Ureter (tissue), 1 donor: ENCODE measurements at regions not wholly inside any gene's neighbourhood (a gene's known extent, or its start where the extent isn't known, plus 50 kb on each side); places are given as distances from the start of the nearest gene placed in this dataset.

Source experiments
- DNase-seq: peaks from one replicate; pipeline ENCODE4 v3.0.0-alpha.2; 2020; ENCODE audit warnings: low spot score
- donor health status: DM: yes; HTN: yes; CAD: no.

- DNase-seq, result no peak
These were observed 152.2 kb downstream of the SIPA1L2 start for GRCh38 chr1:232477728-232478127.

DNA sequence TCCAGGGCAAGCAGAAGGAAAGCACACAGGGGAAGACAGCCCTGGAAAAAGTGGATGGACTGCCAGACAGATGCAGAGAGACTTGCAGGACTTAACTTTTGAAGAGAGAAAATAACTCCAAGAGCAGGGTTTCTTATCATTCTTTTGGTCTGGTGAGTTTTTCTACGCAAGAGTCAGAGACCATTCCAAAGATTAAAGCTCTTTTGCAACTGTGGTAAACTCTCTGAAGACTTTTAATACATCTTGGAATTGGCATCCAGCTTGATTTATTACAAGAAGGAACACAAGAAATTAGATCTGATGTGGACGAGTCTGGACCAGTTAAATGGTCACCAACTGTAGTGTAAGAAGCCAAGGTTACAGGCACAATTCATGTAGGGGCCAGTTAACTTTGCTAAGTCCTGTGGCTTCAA lies 153.4 kb downstream of the SIPA1L2 start:
- no peak for DNase-seq

- DNase-seq, result no peak
These were observed 155.1 kb downstream of the SIPA1L2 start for GRCh38 chr1:232474826-232475225.

- no peak for DNase-seq
These were observed 156.0 kb downstream of the SIPA1L2 start for GRCh38 chr1:232473900-232474299.

- no peak for DNase-seq
These were observed 156.6 kb downstream of the SIPA1L2 start for GRCh38 chr1:232473324-232473723.

GRCh38 chr1:232472485-232473041 lies 157.4 kb downstream of the SIPA1L2 start:
- DNase-seq, result no peak

- DNase-seq, result no peak
These were observed 158.7 kb downstream of the SIPA1L2 start for GRCh38 chr1:232471250-232471649.

GRCh38 chr1:232470711-232471110 lies 159.2 kb downstream of the SIPA1L2 start:
- no peak for DNase-seq

- no peak for DNase-seq
These were observed 161.7 kb downstream of the SIPA1L2 start for GRCh38 chr1:232468249-232468648.

- no peak for DNase-seq
These were observed 162.7 kb downstream of the SIPA1L2 start for GRCh38 chr1:232467073-232467760.

GRCh38 chr1:232464325-232464724 lies 165.6 kb downstream of the SIPA1L2 start:
- DNase-seq, result no peak

- DNase-seq, result no peak
These were observed 166.7 kb downstream of the SIPA1L2 start for GRCh38 chr1:232463225-232463624.

DNA sequence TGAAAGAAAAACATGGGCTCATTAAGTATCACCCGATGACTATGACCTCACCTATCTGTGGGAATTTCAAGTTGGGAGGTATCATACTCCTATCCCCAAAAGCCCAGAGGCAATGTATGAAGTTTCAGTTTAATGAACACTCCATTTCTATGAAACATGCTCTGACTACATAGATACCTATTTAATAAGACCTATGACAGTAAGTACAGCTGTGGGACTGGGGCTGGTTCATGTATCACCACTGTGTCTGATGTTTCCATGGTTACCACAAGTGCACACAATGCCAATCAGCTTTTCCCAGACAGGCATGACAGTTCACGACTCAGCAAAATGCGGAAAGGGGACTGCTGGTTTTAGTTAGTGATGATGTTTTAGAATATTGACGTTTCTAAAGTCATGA lies 167.7 kb downstream of the SIPA1L2 start:
- DNase-seq, result no peak

DNA sequence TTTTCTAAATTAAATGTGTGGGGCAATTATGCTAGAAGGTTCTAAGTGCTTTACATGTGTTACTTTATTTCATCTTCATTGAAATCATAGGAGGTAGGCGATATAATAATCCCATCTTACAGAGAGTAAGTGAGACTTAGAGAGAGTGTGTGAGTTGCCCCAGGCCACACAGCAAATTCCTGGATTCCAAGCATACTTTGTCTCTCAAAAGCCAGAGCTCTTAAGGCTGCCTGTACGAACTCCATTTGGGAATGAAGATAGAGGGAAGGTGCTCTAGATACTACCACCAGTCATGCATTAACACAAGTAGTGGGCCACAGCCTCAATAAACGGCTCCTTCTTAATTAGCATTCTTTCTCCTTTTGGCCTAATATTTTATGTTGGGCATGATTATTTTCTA lies 170.1 kb downstream of the SIPA1L2 start:
- DNase-seq, result no peak

DNA sequence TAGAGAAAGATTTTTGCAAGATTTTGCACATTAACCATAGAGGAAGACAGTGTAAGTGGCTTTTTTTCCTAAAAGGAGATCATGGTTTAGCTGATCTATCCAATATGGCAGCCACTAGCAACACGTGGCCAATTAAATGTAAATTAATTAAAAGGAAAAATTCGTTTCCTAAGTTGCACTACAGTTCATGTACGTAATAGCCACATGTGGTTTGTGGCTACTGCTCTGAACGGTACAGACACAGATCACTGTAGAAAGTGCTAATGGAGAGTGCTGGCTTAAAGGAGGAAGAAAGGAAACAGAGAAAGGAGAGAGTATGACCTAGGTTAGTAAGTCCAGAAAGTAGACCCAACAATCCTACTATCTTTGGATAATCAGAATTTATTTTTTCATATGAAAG lies 170.8 kb downstream of the SIPA1L2 start:
- DNase-seq, result no peak

DNA sequence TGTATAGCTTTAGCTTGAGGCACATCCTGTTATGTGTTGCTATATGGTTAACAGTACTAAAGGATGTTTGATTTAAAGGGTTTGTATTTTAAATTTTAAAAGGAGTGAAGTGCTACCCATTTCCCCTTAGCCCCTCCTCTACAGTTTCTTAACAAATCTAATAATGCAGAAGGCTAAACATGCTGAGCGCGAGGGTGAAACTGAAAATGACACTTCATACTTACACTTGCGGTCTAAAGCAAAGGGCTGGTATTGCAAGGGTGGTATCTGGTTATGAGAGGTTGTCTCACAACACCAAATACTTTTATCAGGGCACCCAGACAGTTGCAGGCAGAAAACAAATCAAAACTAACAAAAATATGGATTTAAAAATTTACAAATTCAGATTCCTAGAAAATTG lies 172.3 kb downstream of the SIPA1L2 start:
- DNase-seq, result no peak

GRCh38 chr1:232456714-232457113 lies 173.2 kb downstream of the SIPA1L2 start:
- no peak for DNase-seq

- DNase-seq, result no peak
These were observed 175.6 kb downstream of the SIPA1L2 start for GRCh38 chr1:232454227-232454886.

DNA sequence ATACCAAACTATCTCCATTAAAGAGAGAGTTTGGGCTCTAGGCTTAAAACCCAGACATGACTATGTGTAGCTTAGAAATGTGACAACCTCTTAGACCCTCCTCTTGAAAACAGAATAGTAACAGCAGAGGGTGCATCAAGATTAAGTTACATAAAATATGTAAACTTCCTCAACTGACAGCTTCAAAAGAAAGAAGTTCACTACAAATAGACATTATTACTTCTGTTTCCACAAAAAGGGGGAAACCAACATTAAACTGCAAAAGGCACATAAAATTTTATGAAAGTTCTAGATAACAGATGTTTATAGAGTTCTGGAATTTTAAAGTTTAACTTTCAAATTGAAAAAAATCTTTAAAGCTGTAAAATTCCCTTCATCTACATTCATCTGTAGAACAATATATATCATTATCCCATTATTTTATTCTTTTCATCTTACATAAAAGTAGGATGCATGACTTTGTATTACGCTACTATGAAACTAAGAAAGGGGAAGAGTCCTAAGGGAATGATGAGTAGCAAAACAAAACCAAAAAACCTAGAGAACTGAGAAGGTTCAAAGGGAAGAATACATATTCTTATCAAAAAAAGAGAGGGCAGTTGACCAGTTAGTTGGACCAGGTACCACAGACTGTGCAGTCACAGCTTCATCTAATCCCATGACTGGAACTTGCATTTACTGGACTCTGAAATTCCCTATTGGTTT lies 177.0 kb downstream of the SIPA1L2 start:
- DNase-seq, result no peak

GRCh38 chr1:232452117-232452516 lies 177.8 kb downstream of the SIPA1L2 start:
- DNase-seq, result no peak

GRCh38 chr1:232451506-232451905 lies 178.4 kb downstream of the SIPA1L2 start:
- no peak for DNase-seq

DNA sequence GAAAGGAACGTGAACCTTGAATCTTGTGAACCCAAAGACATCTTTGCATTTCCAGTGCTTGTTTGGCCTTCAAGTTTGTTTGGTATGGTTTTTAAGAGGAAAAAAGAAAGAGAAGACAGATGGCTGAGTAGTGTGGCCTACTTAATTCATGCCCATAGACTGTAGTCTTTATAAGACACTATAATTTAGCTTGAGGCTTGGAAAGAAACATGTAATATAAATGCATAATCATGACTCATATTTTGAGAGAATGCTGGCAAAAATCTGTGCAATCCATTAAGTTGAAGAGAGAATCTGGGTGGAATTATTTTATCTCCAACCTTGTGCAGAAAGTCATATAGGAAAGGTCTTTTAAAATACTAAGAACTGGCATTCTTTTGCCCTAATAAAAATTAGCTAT lies 179.3 kb downstream of the SIPA1L2 start:
- no peak for DNase-seq

DNA sequence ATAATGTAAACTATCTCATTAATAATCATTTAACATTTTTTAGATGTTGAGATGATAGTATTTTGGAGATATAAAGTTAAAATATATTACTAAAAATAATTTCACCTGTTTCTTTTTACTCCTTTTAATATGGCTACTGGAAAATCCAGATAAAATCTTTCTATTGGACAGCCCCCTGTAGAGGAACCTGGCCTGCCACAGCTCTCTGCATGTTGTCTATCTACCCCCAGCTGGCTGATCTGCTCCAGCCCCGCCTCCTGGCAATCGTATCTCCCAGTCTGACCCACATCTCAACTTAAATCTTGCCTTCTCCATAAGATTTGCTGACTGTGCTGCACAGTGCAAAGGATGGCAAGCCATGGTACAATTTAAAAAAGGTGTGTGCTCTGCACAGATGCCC lies 182.8 kb downstream of the SIPA1L2 start:
- no peak for DNase-seq
